IMR-90 (cell line): ENCODE measurements at regions not wholly inside any gene's neighbourhood (a gene's known extent, or its start where the extent isn't known, plus 50 kb on each side); places are given as distances from the start of the nearest gene placed in this dataset.

Source experiments
- BHLHE40 ChIP-seq: fragments of 150-350 bp; IDR thresholded peaks from 2 replicates; pipeline ENCODE4 v1.6.1; 2016; ENCODE audit warnings: mild to moderate bottlenecking, low read depth, low read length
- CEBPB ChIP-seq: IDR thresholded peaks from 2 replicates; pipeline ENCODE4 v1.6.1; 2012; ENCODE audit warnings: low read depth, low read length, improper control_type of control experiment
- MAZ ChIP-seq: IDR thresholded peaks from 2 replicates; pipeline ENCODE4 v1.6.1; 2012; ENCODE audit warnings: low read depth, mild to moderate bottlenecking, low read length, improper control_type of control experiment, moderate library complexity, borderline replicate concordance
- MXI1 ChIP-seq: IDR thresholded peaks from 2 replicates; pipeline ENCODE4 v1.6.1; 2012; ENCODE audit warnings: low read depth, mild to moderate bottlenecking, low read length, moderate library complexity, borderline replicate concordance
- POLR2A ChIP-seq: IDR thresholded peaks from 2 replicates; pipeline ENCODE4 v1.6.1; 2012; ENCODE audit warnings: mild to moderate bottlenecking, low read depth, low read length
- RAD21 ChIP-seq: IDR thresholded peaks from 2 replicates; pipeline ENCODE4 v1.6.1; 2012; ENCODE audit warnings: low read length, improper control_type of control experiment
- RCOR1 ChIP-seq: IDR thresholded peaks from 2 replicates; pipeline ENCODE4 v1.6.1; 2012; ENCODE audit warnings: mild to moderate bottlenecking, low read length, improper control_type of control experiment; ENCODE audit not compliant: insufficient replicate concordance
- SMC3 ChIP-seq: fragments of 150-350 bp; IDR thresholded peaks from 2 replicates; pipeline ENCODE4 v1.6.1; 2016; ENCODE audit warnings: low read depth, mild to moderate bottlenecking, antibody characterized with exemption, low read length, moderate library complexity
- TF ChIP-seq, protein P1 (sequence below): conservative IDR thresholded peaks from 2 replicates; pipeline ENCODE4 v1.5.1; 2012; ENCODE audit warnings: mild to moderate bottlenecking, low read depth, low read length, improper control_type of control experiment

DNA sequence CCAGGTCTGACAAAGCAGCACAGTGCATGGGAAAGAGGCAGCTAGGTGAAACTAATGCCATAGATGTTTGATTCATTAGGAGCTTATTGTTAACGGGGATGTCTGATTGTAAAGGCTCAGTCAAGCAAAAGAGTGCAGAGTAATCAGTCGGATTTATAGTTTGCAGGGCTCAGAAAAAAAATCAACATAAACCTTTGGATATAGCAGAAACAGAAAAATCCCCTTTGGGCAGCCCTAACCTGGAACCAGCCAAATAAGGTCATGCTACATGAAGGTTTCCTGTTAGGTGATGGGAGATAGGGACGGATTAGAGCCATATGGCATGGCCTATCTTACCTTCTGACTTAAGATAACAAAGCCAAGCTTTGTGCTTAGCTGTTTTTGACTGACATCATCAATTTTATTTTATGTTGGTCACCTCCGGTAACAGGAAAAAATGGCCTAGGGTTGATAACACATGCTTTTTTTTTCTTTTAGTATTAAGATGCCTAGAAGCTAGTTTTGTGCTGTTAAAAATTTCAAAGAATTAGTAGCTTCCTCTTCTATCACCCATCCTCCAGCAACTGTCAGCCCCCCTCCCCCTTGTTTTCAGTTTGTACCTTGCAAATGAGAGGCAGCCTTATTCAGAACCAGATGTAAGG is 60.7 kb upstream of the ZEB2 start:
- TF ChIP-seq POLR2A, result no peak
- TF ChIP-seq, protein P1, sequence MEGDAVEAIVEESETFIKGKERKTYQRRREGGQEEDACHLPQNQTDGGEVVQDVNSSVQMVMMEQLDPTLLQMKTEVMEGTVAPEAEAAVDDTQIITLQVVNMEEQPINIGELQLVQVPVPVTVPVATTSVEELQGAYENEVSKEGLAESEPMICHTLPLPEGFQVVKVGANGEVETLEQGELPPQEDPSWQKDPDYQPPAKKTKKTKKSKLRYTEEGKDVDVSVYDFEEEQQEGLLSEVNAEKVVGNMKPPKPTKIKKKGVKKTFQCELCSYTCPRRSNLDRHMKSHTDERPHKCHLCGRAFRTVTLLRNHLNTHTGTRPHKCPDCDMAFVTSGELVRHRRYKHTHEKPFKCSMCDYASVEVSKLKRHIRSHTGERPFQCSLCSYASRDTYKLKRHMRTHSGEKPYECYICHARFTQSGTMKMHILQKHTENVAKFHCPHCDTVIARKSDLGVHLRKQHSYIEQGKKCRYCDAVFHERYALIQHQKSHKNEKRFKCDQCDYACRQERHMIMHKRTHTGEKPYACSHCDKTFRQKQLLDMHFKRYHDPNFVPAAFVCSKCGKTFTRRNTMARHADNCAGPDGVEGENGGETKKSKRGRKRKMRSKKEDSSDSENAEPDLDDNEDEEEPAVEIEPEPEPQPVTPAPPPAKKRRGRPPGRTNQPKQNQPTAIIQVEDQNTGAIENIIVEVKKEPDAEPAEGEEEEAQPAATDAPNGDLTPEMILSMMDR, result no peak
- TF ChIP-seq BHLHE40, result no peak
- TF ChIP-seq SMC3, result no peak
- no peak for TF ChIP-seq MXI1
- TF ChIP-seq RCOR1, result no peak
- TF ChIP-seq MAZ, result no peak
- TF ChIP-seq CEBPB, result no peak
- TF ChIP-seq RAD21, result no peak
